ENCODE measurements at regions not wholly inside any gene's neighbourhood (a gene's known extent, or its start where the extent isn't known, plus 50 kb on each side); places are given as distances from the start of the nearest gene placed in this dataset.

GRCh38 chr4:101593666-101594065, 196.9 kb upstream of the BANK1 start:
- TF ChIP-seq CTCF (IDR thresholded peaks at IDR 0.05) (no peak), POLR2A (IDR thresholded peaks at IDR 0.05) (no peak)
